ENCODE measurements at regions not wholly inside any gene's neighbourhood (a gene's known extent, or its start where the extent isn't known, plus 50 kb on each side); places are given as distances from the start of the nearest gene placed in this dataset.

GRCh38 chr9:115980054-115980453 is 173.5 kb upstream of the PAPPA start:
- no peak overlapping the region for H3K4me3 ChIP-seq (ENCODE audit: low read depth in 1 of 3, low read length in 3 of 3)
- H3K4me1 ChIP-seq (ENCODE audit: control insufficient read depth in 4 of 4, insufficient read depth in 4 of 4, low read length in 3 of 4): no peaks in the 10 kb centered on the region
- no peaks in the 10 kb centered on the region for H3K9me3 ChIP-seq (ENCODE audit: control insufficient read depth in 4 of 4, low read length in 3 of 4)
- no peak for DNase-seq (ENCODE audit: low spot score)
- no peak overlapping the region for H3K9ac ChIP-seq (ENCODE audit: low read depth in 1 of 2, low read length in 2 of 2)
- H3K27ac ChIP-seq (ENCODE audit: low read depth in 1 of 2, low read length in 2 of 2): no peak overlapping the region
- TF ChIP-seq YY1 (IDR thresholded peaks at IDR 0.05) (no peak), SP1 (IDR thresholded peaks at IDR 0.05) (no peak), RAD21 (IDR thresholded peaks at IDR 0.05) (no peak), JUND (IDR thresholded peaks at IDR 0.05) (no peak), TAF1 (conservative IDR thresholded peaks at IDR 0.05) (no peak), NR2F2 (IDR thresholded peaks at IDR 0.05) (no peak), REST (IDR thresholded peaks at IDR 0.05) (no peak), MAX (IDR thresholded peaks at IDR 0.05) (no peak), CTCF (IDR thresholded peaks at IDR 0.05; ENCODE audit: low read depth, low read length, missing input control) (no peak), FOXA2 (IDR thresholded peaks at IDR 0.05) (no peak), HNF4A (conservative IDR thresholded peaks at IDR 0.05) (no peak), FOXA1 (IDR thresholded peaks at IDR 0.05) (no peak), EGR1 (IDR thresholded peaks at IDR 0.05; ENCODE audit: low read depth in 2 of 2) (no peak), RXRA (IDR thresholded peaks at IDR 0.05) (no peak), GABPA (IDR thresholded peaks at IDR 0.05 in 1 of 2, conservative IDR thresholded peaks at IDR 0.05 in 1 of 2) (no peak)
- no peaks in the 10 kb centered on the region for H3K36me3 ChIP-seq (ENCODE audit: control insufficient read depth in 4 of 4, insufficient read depth in 3 of 4, low read depth in 1 of 4, low read length in 3 of 4)
- WGBS: 77% methylated on average over 2 of the region's 2 CpGs
- no peaks in the 10 kb centered on the region for H3K27me3 ChIP-seq (ENCODE audit: control insufficient read depth in 4 of 4, insufficient read depth in 4 of 4, low read length in 3 of 4)

GRCh38 chr9:115980502-115980901 is 173.1 kb upstream of the PAPPA start:
- WGBS: 94% methylated on average over 1 of the region's 1 CpG
- Histone ChIP-seq H3K9ac (ENCODE audit: low read depth in 1 of 2, low read length in 2 of 2) (no peak overlapping the region), H3K36me3 (ENCODE audit: control insufficient read depth in 4 of 4, insufficient read depth in 3 of 4, low read depth in 1 of 4, low read length in 3 of 4) (no peaks in the 10 kb centered on the region), H3K27ac (ENCODE audit: low read depth in 1 of 2, low read length in 2 of 2) (no peak overlapping the region), H3K4me1 (ENCODE audit: control insufficient read depth in 4 of 4, insufficient read depth in 4 of 4, low read length in 3 of 4) (no peaks in the 10 kb centered on the region), H3K27me3 (ENCODE audit: control insufficient read depth in 4 of 4, insufficient read depth in 4 of 4, low read length in 3 of 4) (no peaks in the 10 kb centered on the region), H3K9me3 (ENCODE audit: control insufficient read depth in 4 of 4, low read length in 3 of 4) (no peaks in the 10 kb centered on the region), H3K4me3 (ENCODE audit: low read depth in 1 of 3, low read length in 3 of 3) (no peak overlapping the region)
- no peak for TF ChIP-seq FOXA1 (IDR thresholded peaks at IDR 0.05)
- no peak for TF ChIP-seq FOXA2 (IDR thresholded peaks at IDR 0.05)
- no peak for TF ChIP-seq ATF3 (IDR thresholded peaks at IDR 0.05)
- no peak for TF ChIP-seq HNF4A (conservative IDR thresholded peaks at IDR 0.05)
- no peak for TF ChIP-seq JUND (IDR thresholded peaks at IDR 0.05)
- TF ChIP-seq REST (IDR thresholded peaks at IDR 0.05): no peak
- no peak for TF ChIP-seq ZBTB33 (IDR thresholded peaks at IDR 0.05)
- TF ChIP-seq RXRA (IDR thresholded peaks at IDR 0.05): no peak
- no peak for TF ChIP-seq TAF1 (conservative IDR thresholded peaks at IDR 0.05)
- no peak for TF ChIP-seq EGR1 (IDR thresholded peaks at IDR 0.05; ENCODE audit: low read depth in 2 of 2)
- DNase-seq (ENCODE audit: low spot score): no peak

All from liver (tissue), 8 donors.